Upper lobe of right lung (tissue), 1 donor: ENCODE measurements at regions not wholly inside any gene's neighbourhood (a gene's known extent, or its start where the extent isn't known, plus 50 kb on each side); places are given as distances from the start of the nearest gene placed in this dataset.
"Not testable (repeated sequence)": the region's sequence is repeated elsewhere in the genome, so short reads cannot be mapped to it uniquely, and the experiment has no call there.

Experiments
- ATAC-seq: fragments of 200-7000 bp; cut with Tn5 transposase; one replicate; pipeline ENCODE4 v1.9.1; 2020; ENCODE audit warnings: mild to moderate bottlenecking, moderate library complexity
- DNase-seq: peaks from one replicate; pipeline ENCODE4 v3.0.0-alpha.2; 2020
- H3K27ac ChIP-seq: fragments of 200-600 bp; one replicate; pipeline ENCODE4 v1.8.0; 2022
- H3K27me3 ChIP-seq: fragments of 200-600 bp; one replicate; pipeline ENCODE4 v1.8.0; 2022; ENCODE audit warnings: mild to moderate bottlenecking
- H3K36me3 ChIP-seq: fragments of 200-600 bp; one replicate; pipeline ENCODE4 v1.8.0; 2022
- H3K4me1 ChIP-seq: fragments of 200-600 bp; one replicate; pipeline ENCODE4 v1.8.0; 2022
- H3K4me3 ChIP-seq: fragments of 200-600 bp; one replicate; pipeline ENCODE4 v1.8.0; 2022; ENCODE audit warnings: mild to moderate bottlenecking
- H3K9me3 ChIP-seq: fragments of 200-600 bp; one replicate; pipeline ENCODE4 v1.8.0; 2022
- intact Hi-C: fragments of 100-400 bp; cut with DNase I; formaldehyde crosslinking; loops from one replicate; pipeline ENCODE4 v1.11.0; 2022
- donor health status: DM: no; HTN: yes; CAD: no; lungs with severe emphysema.

- H3K27me3 ChIP-seq, H3K4me1 ChIP-seq, H3K36me3 ChIP-seq, H3K9me3 ChIP-seq, H3K27ac ChIP-seq, H3K4me3 ChIP-seq, intact Hi-C loops, DNase-seq, ATAC-seq: not testable (repeated sequence)
These were observed 204.1 kb upstream of the PLGLB2 start for GRCh38 chr2:87543797-87544196.

DNA sequence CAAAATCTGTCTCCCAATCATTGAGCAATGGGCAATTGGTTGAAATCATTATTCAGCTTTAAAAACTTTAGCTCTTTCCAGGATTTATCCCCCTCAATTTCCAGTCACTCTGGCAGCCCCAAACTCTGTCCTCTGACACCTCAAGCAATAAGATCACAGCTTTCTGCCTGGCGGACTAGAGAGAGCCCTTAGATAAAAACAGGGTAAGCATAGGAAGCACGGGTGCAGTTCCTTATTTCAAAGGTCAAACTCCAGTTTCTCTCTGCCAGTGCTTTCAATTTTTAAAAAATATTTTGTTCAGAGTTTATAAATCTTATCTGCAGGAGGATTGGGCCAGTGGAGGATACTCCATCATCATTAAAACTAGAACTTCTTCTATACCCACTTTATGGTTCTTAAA lies 200.8 kb upstream of the PLGLB2 start:
- H3K4me3 ChIP-seq, H3K27ac ChIP-seq, intact Hi-C loops, DNase-seq, H3K36me3 ChIP-seq, H3K9me3 ChIP-seq, H3K27me3 ChIP-seq, H3K4me1 ChIP-seq, ATAC-seq: not testable (repeated sequence)

GRCh38 chr2:87547966-87548365 lies 199.9 kb upstream of the PLGLB2 start:
- H3K27me3 ChIP-seq, H3K36me3 ChIP-seq, ATAC-seq, DNase-seq, H3K27ac ChIP-seq, intact Hi-C loops, H3K4me1 ChIP-seq, H3K4me3 ChIP-seq, H3K9me3 ChIP-seq: not testable (repeated sequence)

- H3K4me1 ChIP-seq, H3K27me3 ChIP-seq, intact Hi-C loops, H3K9me3 ChIP-seq, H3K36me3 ChIP-seq, ATAC-seq, DNase-seq, H3K27ac ChIP-seq, H3K4me3 ChIP-seq: not testable (repeated sequence)
These were observed 199.0 kb upstream of the PLGLB2 start for GRCh38 chr2:87548681-87549536.

GRCh38 chr2:87549561-87550202 lies 198.2 kb upstream of the PLGLB2 start:
- H3K4me3 ChIP-seq, intact Hi-C loops, ATAC-seq, H3K9me3 ChIP-seq, H3K4me1 ChIP-seq, H3K36me3 ChIP-seq, H3K27me3 ChIP-seq, H3K27ac ChIP-seq, DNase-seq: not testable (repeated sequence)

GRCh38 chr2:87554678-87555077 lies 193.2 kb upstream of the PLGLB2 start:
- intact Hi-C loops, ATAC-seq: not testable (repeated sequence)

DNA sequence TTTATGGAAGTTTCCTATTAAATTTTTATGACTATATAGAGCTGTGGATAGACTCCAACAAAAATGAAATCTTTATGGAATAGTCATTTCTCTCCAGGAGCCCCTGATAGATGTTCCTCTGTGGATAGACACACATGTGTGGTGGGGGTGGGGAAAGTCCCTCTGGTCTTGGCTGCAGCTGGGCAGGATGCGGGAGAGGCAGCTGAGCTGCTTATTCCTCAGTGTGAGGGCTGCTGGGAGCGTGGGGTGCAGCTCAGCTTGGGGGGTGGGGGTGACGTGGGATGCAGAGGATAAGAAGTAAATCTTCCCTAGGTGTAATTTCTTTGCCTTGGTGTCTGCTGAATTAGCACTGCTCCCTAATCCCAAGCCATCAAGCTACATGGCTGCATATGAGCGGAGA lies 192.8 kb upstream of the PLGLB2 start:
- DNase-seq = peak; percentile 29

More at GRCh38 chr2:87554678-87555077, 193.2 kb upstream of the PLGLB2 start:
- H3K36me3 ChIP-seq, H3K9me3 ChIP-seq, DNase-seq, H3K4me3 ChIP-seq, H3K27me3 ChIP-seq, H3K4me1 ChIP-seq, H3K27ac ChIP-seq: not testable (repeated sequence)

GRCh38 chr2:87559001-87559400 lies 188.9 kb upstream of the PLGLB2 start:
- H3K36me3 ChIP-seq, H3K4me1 ChIP-seq, H3K4me3 ChIP-seq, H3K27me3 ChIP-seq, intact Hi-C loops, H3K27ac ChIP-seq, H3K9me3 ChIP-seq: not testable (repeated sequence)
- peak; percentile 25 for DNase-seq
- peak; percentile 24 for ATAC-seq

More for the DNA sequence above, 192.8 kb upstream of the PLGLB2 start:
- H3K9me3 ChIP-seq, intact Hi-C loops, H3K27ac ChIP-seq, H3K4me3 ChIP-seq, H3K36me3 ChIP-seq, H3K4me1 ChIP-seq, H3K27me3 ChIP-seq, ATAC-seq: not testable (repeated sequence)

- H3K36me3 ChIP-seq, H3K27me3 ChIP-seq, H3K4me3 ChIP-seq, H3K4me1 ChIP-seq, H3K27ac ChIP-seq, intact Hi-C loops, H3K9me3 ChIP-seq, DNase-seq, ATAC-seq: not testable (repeated sequence)
These were observed 188.2 kb upstream of the PLGLB2 start for GRCh38 chr2:87559735-87560134.

DNA sequence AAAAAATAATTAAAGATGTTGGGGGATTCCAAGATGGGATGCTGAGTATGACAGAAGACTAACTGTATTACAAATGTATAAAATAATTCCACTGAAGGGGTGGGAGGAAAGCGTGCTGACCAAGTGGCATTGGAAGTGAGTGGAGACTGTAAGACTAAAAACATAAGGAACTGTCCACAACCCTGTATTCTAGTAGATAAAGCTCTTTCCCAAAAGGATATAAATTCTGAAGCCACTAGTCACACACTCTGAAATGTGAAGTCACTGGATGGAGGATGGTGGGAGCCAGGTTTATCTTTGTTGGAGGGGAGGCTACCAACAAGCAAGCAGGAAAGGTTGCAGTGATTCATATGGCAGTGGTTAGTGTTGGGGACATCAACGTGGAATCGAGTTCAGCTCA lies 182.8 kb upstream of the PLGLB2 start:
- intact Hi-C loops, ATAC-seq: not testable (repeated sequence)

DNA sequence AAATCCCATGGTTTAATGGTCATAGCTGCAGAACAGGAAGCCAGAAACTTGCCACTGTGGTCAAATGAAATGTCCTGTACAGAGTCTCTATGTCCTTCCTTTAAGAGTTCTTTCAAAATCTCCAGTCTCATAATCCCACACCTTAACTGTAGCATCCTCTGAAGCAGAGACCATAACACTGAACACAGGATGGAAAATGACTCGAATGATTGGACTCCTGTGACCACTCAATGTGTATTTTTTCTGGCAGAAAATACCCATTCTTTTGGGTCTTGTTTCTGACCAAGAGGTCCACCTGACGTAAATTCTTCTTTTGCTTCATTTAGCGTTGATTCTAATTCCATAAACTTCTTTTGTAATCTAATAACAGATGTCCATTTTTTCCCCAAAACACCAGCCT lies 181.4 kb upstream of the PLGLB2 start:
- H3K4me1 ChIP-seq, H3K27ac ChIP-seq, DNase-seq, H3K4me3 ChIP-seq, H3K27me3 ChIP-seq, H3K9me3 ChIP-seq, intact Hi-C loops, ATAC-seq, H3K36me3 ChIP-seq: not testable (repeated sequence)

More for the DNA sequence above, 182.8 kb upstream of the PLGLB2 start:
- not testable (repeated sequence) for H3K27me3 ChIP-seq, H3K36me3 ChIP-seq, H3K9me3 ChIP-seq, H3K27ac ChIP-seq, H3K4me1 ChIP-seq, DNase-seq, H3K4me3 ChIP-seq

DNA sequence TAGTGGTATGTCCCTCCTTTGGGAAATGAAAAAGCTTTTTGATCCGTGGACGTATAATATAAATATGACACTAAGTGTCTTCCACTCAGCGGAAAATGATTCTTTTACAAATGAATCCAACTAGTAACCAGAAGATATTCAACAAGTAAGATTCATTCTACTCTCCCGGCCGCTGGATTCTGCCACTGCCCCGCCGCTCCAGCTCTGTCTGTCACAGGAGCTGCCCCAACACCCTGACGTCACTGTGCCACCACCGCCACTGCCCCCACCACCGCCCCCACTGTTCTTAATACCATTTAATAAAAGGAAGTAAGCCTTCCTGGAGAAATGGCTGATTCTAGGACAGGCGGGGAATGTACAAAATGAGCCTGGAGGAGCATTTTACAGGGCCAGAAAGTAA lies 180.8 kb upstream of the PLGLB2 start:
- ATAC-seq, H3K27ac ChIP-seq, DNase-seq, H3K9me3 ChIP-seq, H3K36me3 ChIP-seq, intact Hi-C loops, H3K4me3 ChIP-seq, H3K27me3 ChIP-seq, H3K4me1 ChIP-seq: not testable (repeated sequence)

DNA sequence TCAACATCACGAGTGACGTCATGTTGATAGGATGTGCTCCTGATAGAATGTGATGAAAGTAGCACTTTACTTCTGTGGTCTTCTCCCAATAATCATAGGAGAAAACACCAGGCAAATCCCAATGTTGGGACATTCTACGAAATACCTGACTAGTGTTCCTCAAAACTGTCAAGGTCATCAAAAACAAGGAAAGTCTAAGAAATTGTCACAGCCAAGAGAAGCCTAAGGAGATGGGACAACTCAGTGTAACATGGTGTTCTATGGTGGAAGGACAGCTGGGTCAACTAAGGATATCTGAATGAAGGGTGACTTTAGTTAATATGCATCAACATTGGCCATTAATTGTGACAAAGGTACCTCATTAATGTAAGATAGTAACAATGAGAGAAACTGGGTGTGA lies 180.0 kb upstream of the PLGLB2 start:
- not testable (repeated sequence) for ATAC-seq

DNA sequence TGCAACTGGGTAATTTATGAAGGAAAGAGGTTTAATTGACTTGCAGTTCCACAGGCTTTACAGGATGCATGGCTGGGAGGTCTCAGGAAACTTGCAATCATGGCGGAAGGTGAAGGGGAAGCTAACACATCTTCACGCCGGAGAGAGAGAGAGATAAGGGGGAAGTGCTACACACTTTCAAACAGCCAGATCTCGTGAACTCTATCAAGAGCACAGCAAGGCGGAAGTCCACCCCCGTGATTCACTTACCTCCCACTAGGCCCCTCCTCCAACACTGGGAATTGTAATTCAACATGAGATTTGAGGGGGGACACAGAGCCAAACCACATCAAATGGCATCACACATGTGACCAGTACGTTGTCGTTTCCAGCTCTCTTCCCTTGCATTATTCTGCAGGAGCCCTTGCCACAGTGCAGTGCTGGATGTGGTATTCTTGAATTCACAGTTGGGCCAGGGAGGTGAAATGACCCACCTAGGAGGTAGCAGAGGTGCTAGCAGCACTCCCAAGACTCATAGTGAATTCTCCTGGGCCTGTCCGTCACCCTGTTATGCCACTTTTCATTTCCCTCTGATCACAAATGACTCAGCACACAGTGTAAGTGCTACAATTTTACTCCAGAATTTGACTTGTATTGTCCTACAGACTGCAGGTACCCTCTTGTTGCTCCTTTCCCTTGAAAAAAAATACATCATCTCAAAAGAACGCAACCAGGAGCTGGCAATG lies 179.2 kb upstream of the PLGLB2 start:
- DNase-seq, H3K27ac ChIP-seq, H3K4me1 ChIP-seq, intact Hi-C loops, H3K4me3 ChIP-seq, H3K27me3 ChIP-seq, H3K36me3 ChIP-seq, H3K9me3 ChIP-seq: not testable (repeated sequence)
- peak; percentile 69 for ATAC-seq

More for the DNA sequence above, 180.0 kb upstream of the PLGLB2 start:
- H3K4me1 ChIP-seq, DNase-seq, H3K36me3 ChIP-seq, H3K9me3 ChIP-seq, H3K4me3 ChIP-seq, intact Hi-C loops, H3K27ac ChIP-seq, H3K27me3 ChIP-seq: not testable (repeated sequence)
